K562 (cell line): ENCODE measurements at regions not wholly inside any gene's neighbourhood (a gene's known extent, or its start where the extent isn't known, plus 50 kb on each side); places are given as distances from the start of the nearest gene placed in this dataset.

Source experiments
- ATAC-seq: fragments of 200-7000 bp; cut with Tn5 transposase; 3 replicates; pipeline ENCODE4 v1.9.1; 2020; ENCODE audit warnings: moderate library complexity
- BruUV-seq: library from RNA; stranded (reverse); fragments of 400-500 nt; replicated peaks from 2 replicates; lab custom pipeline; 2021; lab: Mats Ljungman, UMichigan
- CTCF ChIA-PET: fragments of 300-600 bp; formaldehyde crosslinking; extraction: SDS; loops from one replicate; lab custom pipeline; 2021; ENCODE audit warnings: low intra/inter-chr PET ratio; lab: Yijun Ruan, JAX
- POLR2A ChIA-PET: fragments of 300-600, 350-650 bp; sonication (Branson Sonifier 250); formaldehyde crosslinking; extraction: SDS; loops from one replicate; lab custom pipeline; 2021; ENCODE audit warnings: antibody characterized with exemption, inconsistent platforms; lab: Yijun Ruan, JAX
- DNase-seq, 4 experiments: peaks; one replicate each; pipeline versions ENCODE4 v3.0.0 to v3.0.0-alpha.2; 2011 to 2018; ENCODE audit warnings: low spot score in 3 of 4, mixed read lengths in 3 of 4; ENCODE audit errors: extremely low read depth in 1 of 4
- FAIRE-seq: peaks from 2 replicates; lab custom pipeline; 2011; peaks lifted over from hg19 to GRCh38; lab: Jason Lieb, UNC
- H2AFZ ChIP-seq: 2 replicates; pipeline ENCODE4 v1.6.0; 2011; ENCODE audit warnings: low read depth, low read length, control low read depth, inconsistent platforms
- H3K27ac ChIP-seq: fragments of 200-600 bp; 3 replicates; pipeline ENCODE4 v1.8.0; 2011; ENCODE audit warnings: low read depth, mild to moderate bottlenecking, control low read depth, inconsistent platforms, low read length, moderate library complexity, mixed read lengths; ENCODE audit errors: extremely low read depth
- H3K27me3 ChIP-seq, 2 experiments: fragments of 300-600 bp in 1 of 2; 2 replicates in 1 of 2; 3 replicates in 1 of 2; pipeline versions ENCODE4 v1.6.0 to v1.8.0; 2011; ENCODE audit warnings: inconsistent platforms in 2 of 2, low read length in 2 of 2, mild to moderate bottlenecking in 1 of 2, mixed read lengths in 1 of 2, moderate library complexity in 1 of 2; ENCODE audit not compliant: control insufficient read depth in 2 of 2, insufficient read depth in 2 of 2
- H3K36me3 ChIP-seq: fragments of 300-600 bp; 3 replicates; pipeline ENCODE4 v1.8.0; 2011; ENCODE audit warnings: mild to moderate bottlenecking, low read length, inconsistent platforms; ENCODE audit not compliant: control insufficient read depth, insufficient read depth
- H3K4me1 ChIP-seq, 2 experiments: fragments of 200-600 bp in 1 of 2; replicated peaks in 1 of 2; 2 replicates in 1 of 2; 3 replicates in 1 of 2; pipeline versions ENCODE4 v1.5.1 to v1.8.0; 2011; ENCODE audit warnings: inconsistent platforms in 2 of 2, low read length in 2 of 2, mild to moderate bottlenecking in 1 of 2, mixed read lengths in 1 of 2, moderate library complexity in 1 of 2; ENCODE audit not compliant: control insufficient read depth in 2 of 2, insufficient read depth in 2 of 2
- H3K4me2 ChIP-seq: 2 replicates; pipeline ENCODE4 v1.6.1; 2011; ENCODE audit warnings: low read length, control low read depth, inconsistent platforms, mixed read lengths; ENCODE audit not compliant: insufficient read depth
- H3K4me3 ChIP-seq: fragments of 200-600 bp; sonication (generic), shearing (Covaris generic); 2 replicates; pipeline ENCODE4 v1.5.1; 2016; ENCODE audit warnings: control low read depth, inconsistent platforms
- H3K79me2 ChIP-seq: fragments of 200-600 bp; 3 replicates; pipeline ENCODE4 v1.8.0; 2011; ENCODE audit warnings: low read length, inconsistent platforms; ENCODE audit not compliant: control insufficient read depth, insufficient read depth
- H3K9ac ChIP-seq, 2 experiments: 2 replicates each; pipeline versions ENCODE4 v1.6.0 to v1.6.1; 2011; ENCODE audit warnings: low read depth in 2 of 2, low read length in 2 of 2, control low read depth in 1 of 2, inconsistent platforms in 1 of 2, mild to moderate bottlenecking in 1 of 2, mixed read lengths in 1 of 2; ENCODE audit not compliant: insufficient read depth in 1 of 2
- H3K9me1 ChIP-seq: one replicate; pipeline ENCODE4 v1.6.0; 2011; ENCODE audit warnings: inconsistent platforms, mild to moderate bottlenecking, low read length, moderate library complexity; ENCODE audit not compliant: control insufficient read depth, insufficient read depth
- H3K9me3 ChIP-seq: replicated peaks from 2 replicates; pipeline ENCODE4 v1.5.1; 2011; ENCODE audit warnings: low read depth, low read length, inconsistent platforms; ENCODE audit not compliant: control insufficient read depth, insufficient read depth
- H4K20me1 ChIP-seq: replicated peaks from 2 replicates; pipeline ENCODE4 v1.6.1; 2011; ENCODE audit warnings: low read length, inconsistent platforms, mixed read lengths; ENCODE audit not compliant: control insufficient read depth, insufficient read depth
- FOXK1 ChIP-seq: sonication (generic); formaldehyde crosslinking; IDR thresholded peaks from 2 replicates; pipeline ENCODE4 v1.8.0; 2022; ENCODE audit warnings: missing genetic modification reagents, mild to moderate bottlenecking, borderline replicate concordance
- NBN ChIP-seq: fragments of 450-650 bp; IDR thresholded peaks from 2 replicates; pipeline ENCODE4 v1.6.1; 2016; ENCODE audit warnings: low read depth, mild to moderate bottlenecking
- NFATC3 ChIP-seq: fragments of 450-650 bp; IDR thresholded peaks from 2 replicates; pipeline ENCODE4 v1.6.1; 2017; ENCODE audit warnings: mild to moderate bottlenecking
- POLR2AphosphoS5 ChIP-seq: IDR thresholded peaks from 2 replicates; pipeline ENCODE4 v1.6.1; 2011; ENCODE audit warnings: mild to moderate bottlenecking, low read depth, low read length, moderate library complexity; ENCODE audit not compliant: control insufficient read depth, insufficient read depth
- RB1 ChIP-seq: fragments of 450-650 bp; IDR thresholded peaks from 2 replicates; pipeline ENCODE4 v1.6.1; 2017; ENCODE audit warnings: low read depth, mild to moderate bottlenecking
- USF1 ChIP-seq: sonication (generic); formaldehyde crosslinking; IDR thresholded peaks from 2 replicates; pipeline ENCODE4 v1.9.0; 2022; ENCODE audit warnings: mild to moderate bottlenecking, missing genetic modification reagents
- WGBS: fragments of 100-300 bp; shearing (Covaris generic); methylation state at CpG from one replicate; pipeline ENCODE4 v1.1.6; 2016; ENCODE audit warnings: low coverage, mixed read lengths; ENCODE audit not compliant: insufficient coverage; ENCODE audit errors: missing lambda C conversion rate; 5-methylcytosine and 5-hydroxymethylcytosine counted together
- in situ Hi-C: fragments of 300-500 bp; cut with MboI; formaldehyde crosslinking; loops from 4 replicates; pipeline ENCODE4 v1.15.0; 2018; ENCODE audit warnings: inconsistent platforms, mixed read lengths
- intact Hi-C: fragments of 100-400 bp; cut with micrococcal nuclease; formaldehyde crosslinking; loops from 2 replicates; pipeline ENCODE4 v1.14.2; 2022
- TF ChIP-seq, protein P1 (sequence below): IDR thresholded peaks from 2 replicates; pipeline ENCODE4 v1.6.1; 2012; ENCODE audit warnings: low read depth, low read length, improper control_type of control experiment, borderline replicate concordance

- FAIRE-seq: no peak
- Histone ChIP-seq H3K9me3 (no peaks in the 10 kb centered on the region), H3K9me1 (no peaks in the 10 kb centered on the region), H3K4me2 (no peak overlapping the region), H3K4me3 (no peak overlapping the region), H3K9ac (no peak overlapping the region), H3K36me3 (no peaks in the 10 kb centered on the region), H2AFZ (no peak overlapping the region), H4K20me1 (no peaks in the 10 kb centered on the region), H3K27me3 (no peaks in the 10 kb centered on the region), H3K4me1 (no peaks in the 10 kb centered on the region), H3K27ac (no peak overlapping the region), H3K79me2 (no peaks in the 10 kb centered on the region)
- ChIA-PET CTCF (no interaction called here), POLR2A (no interaction called here)
- TF ChIP-seq NBN: no peak
- intact Hi-C loops (no loop called here), in situ Hi-C loops (no loop called here)
- WGBS: 0% methylated on average over 2 of the region's 2 CpGs
- BruUV-seq: no TSS peak
- no peak for ATAC-seq
- no peak for DNase-seq
Observed at GRCh38 chr7:79822620-79823240, 311.9 kb upstream of the GNAI1 start.

DNA sequence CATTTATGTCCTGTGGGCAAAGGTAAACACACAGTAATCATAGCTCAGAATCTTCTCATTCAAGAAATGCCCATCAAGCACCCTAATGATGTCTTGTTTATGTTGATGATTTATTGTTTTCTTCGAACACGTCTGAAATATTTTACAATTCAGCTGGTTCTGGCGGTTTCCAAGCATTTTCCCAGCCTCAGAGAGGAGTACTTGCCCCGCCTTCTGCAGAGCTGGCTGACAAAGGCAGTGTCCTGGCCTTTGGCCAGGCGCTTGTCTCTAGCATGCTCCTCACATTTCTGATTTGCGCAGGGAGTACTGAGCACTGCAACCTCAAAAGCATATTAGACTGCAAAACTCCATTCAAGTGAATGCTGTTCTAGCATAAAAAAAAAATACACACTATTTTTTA lies 314.2 kb upstream of the GNAI1 start:
- H3K9me1 ChIP-seq: no peaks in the 10 kb centered on the region
- H3K4me3 ChIP-seq: no peak overlapping the region
- WGBS: 5% methylated on average over 6 of the region's 6 CpGs
- no peaks in the 10 kb centered on the region for H3K36me3 ChIP-seq
- in situ Hi-C loops (no loop called here), intact Hi-C loops (no loop called here)
- DNase-seq: no peak
- CTCF ChIA-PET: no interaction called here
- H4K20me1 ChIP-seq: no peaks in the 10 kb centered on the region
- no peaks in the 10 kb centered on the region for H3K4me1 ChIP-seq
- no TSS peak for BruUV-seq
- no peak overlapping the region for H3K4me2 ChIP-seq
- POLR2A ChIA-PET: no interaction called here
- no peaks in the 10 kb centered on the region for H3K9me3 ChIP-seq
- FAIRE-seq: no peak
- H3K79me2 ChIP-seq: no peaks in the 10 kb centered on the region
- TF ChIP-seq USF1 (no peak), RB1 (no peak), POLR2AphosphoS5 (no peak), NFATC3 (no peak), FOXK1 (CRISPR knock-in tag) (no peak)
- TF ChIP-seq, protein P1, sequence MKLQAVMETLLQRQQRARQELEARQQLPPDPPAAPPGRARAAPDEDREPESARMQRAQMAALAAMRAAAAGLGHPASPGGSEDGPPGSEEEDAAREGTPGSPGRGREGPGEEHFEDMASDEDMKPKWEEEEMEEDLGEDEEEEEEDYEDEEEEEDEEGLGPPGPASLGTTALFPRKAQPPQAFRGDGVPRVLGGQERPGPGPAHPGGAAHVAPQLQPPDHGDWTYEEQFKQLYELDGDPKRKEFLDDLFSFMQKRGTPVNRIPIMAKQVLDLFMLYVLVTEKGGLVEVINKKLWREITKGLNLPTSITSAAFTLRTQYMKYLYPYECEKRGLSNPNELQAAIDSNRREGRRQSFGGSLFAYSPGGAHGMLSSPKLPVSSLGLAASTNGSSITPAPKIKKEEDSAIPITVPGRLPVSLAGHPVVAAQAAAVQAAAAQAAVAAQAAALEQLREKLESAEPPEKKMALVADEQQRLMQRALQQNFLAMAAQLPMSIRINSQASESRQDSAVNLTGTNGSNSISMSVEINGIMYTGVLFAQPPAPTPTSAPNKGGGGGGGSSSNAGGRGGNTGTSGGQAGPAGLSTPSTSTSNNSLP: no peak
- no peak overlapping the region for H3K9ac ChIP-seq
- H2AFZ ChIP-seq: no peak overlapping the region
- no peak overlapping the region for H3K27ac ChIP-seq
- H3K27me3 ChIP-seq: no peaks in the 10 kb centered on the region
- ATAC-seq: no peak
